GM10248 (cell line): ENCODE measurements at regions not wholly inside any gene's neighbourhood (a gene's known extent, or its start where the extent isn't known, plus 50 kb on each side); places are given as distances from the start of the nearest gene placed in this dataset.
A peak's percentile ranks its signal among the peaks of the same experiment; 100 is the strongest.

Source experiments
- CTCF ChIA-PET: fragments of 300-600 bp; sonication (Branson Sonifier 250); formaldehyde crosslinking; extraction: SDS; loops from one replicate; lab custom pipeline; 2021; ENCODE audit warnings: antibody characterized with exemption; lab: Yijun Ruan, JAX
- POLR2A ChIA-PET: fragments of 350-650 bp; sonication (Branson Sonifier 250); formaldehyde crosslinking; extraction: SDS; loops from one replicate; lab custom pipeline; 2020; ENCODE audit warnings: antibody characterized with exemption; lab: Yijun Ruan, JAX
- DNase-seq: peaks from one replicate; pipeline ENCODE4 v3.0.0; 2012; ENCODE audit errors: extremely low spot score
- TF ChIP-seq, protein P1 (sequence below): IDR thresholded peaks from 2 replicates; pipeline ENCODE4 v1.5.1; 2012; ENCODE audit warnings: mild to moderate bottlenecking, low read depth; ENCODE audit errors: extremely low read depth, missing control alignments, control extremely low read depth

DNA sequence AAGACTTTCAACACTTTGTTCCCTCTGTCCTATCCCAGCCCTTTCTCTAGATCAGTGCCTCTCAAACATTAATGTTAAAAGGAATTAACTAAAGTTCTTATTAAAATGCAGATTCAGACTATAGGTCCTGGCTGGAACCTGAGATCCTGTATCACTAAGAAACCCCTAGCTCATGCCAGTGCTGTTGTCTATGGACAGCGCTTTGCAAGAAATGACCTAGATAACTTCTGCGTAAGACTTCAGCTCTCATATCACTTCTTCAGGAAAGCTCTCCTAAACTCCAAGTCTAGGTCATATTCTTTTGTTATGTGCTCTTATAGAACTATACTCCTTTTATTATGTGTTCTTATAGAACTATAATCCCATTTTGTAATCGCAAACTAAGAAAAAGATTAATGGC is 67.8 kb upstream of the CDIN1 start:
- POLR2A ChIA-PET, result no interaction called here
- CTCF ChIA-PET, result interaction anchor here (4.4 kb wide), 1 partner anchor 11 kb away, joined by 19 read pairs; no protein-coding TSS in a partner anchor
- TF ChIP-seq, protein P1, sequence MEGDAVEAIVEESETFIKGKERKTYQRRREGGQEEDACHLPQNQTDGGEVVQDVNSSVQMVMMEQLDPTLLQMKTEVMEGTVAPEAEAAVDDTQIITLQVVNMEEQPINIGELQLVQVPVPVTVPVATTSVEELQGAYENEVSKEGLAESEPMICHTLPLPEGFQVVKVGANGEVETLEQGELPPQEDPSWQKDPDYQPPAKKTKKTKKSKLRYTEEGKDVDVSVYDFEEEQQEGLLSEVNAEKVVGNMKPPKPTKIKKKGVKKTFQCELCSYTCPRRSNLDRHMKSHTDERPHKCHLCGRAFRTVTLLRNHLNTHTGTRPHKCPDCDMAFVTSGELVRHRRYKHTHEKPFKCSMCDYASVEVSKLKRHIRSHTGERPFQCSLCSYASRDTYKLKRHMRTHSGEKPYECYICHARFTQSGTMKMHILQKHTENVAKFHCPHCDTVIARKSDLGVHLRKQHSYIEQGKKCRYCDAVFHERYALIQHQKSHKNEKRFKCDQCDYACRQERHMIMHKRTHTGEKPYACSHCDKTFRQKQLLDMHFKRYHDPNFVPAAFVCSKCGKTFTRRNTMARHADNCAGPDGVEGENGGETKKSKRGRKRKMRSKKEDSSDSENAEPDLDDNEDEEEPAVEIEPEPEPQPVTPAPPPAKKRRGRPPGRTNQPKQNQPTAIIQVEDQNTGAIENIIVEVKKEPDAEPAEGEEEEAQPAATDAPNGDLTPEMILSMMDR, result no peak
- no peak for DNase-seq

- TF ChIP-seq, protein P1, result no peak
- CTCF ChIA-PET, result interaction anchor here (1.6 to 2.6 kb wide), 2 partner anchors 10 to 17 kb away, joined by 6 to 12 read pairs; no protein-coding TSS in a partner anchor
- POLR2A ChIA-PET, result no interaction called here
- no peak for DNase-seq
Measured at GRCh38 chr15:36517758-36518157, 61.7 kb upstream of the CDIN1 start.

DNA sequence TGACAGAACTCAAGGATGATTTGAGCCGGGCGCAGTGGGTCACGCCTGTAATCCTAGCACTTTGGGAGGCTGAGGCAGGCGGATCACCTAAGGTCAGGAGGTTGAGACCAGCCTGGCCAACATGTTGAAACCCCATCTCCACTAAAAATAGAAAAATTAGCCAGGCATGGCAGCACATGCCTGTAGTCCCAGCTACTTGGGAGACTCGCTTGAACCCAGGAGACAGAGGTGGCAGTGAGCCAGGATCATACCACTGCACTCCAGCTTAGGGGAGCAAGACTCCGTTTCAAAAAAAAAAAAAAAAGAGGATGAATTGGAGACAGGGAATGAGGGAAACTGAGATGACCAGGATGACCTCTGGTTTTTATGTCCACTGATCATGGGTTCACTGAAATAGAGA is 60.4 kb upstream of the CDIN1 start:
- no peak for DNase-seq
- ChIA-PET POLR2A (no interaction called here), CTCF (interaction anchor here (1.6 to 2.6 kb wide), 2 partner anchors 9 to 18 kb away, joined by 6 to 12 read pairs; no protein-coding TSS in a partner anchor)
- TF ChIP-seq, protein P1, result no peak

DNA sequence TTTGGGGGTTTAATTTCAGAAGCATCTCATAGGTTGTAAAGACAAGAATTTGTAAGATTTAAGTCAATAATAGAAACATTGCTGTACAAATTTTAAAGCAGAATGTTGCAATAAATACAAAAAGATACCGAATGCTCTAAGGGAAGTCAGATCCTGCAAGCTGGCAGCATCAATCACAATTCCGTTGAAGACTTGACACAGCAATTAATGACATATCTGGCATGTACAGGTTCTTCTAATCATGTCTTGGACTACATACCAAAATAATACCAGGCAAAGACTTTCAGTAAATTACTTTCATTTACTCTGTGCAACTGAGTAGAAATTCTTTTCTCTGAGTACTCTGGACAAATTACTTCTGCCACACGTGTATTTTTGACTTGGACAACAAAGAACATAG is 54.0 kb upstream of the CDIN1 start:
- POLR2A ChIA-PET, result no interaction called here
- CTCF ChIA-PET, result no interaction called here
- TF ChIP-seq, protein P1, result no peak
- no peak for DNase-seq

- CTCF ChIA-PET, result interaction anchor here (0.6 to 2.7 kb wide), 6 partner anchors 10 to 26 kb away, joined by 3 to 12 read pairs (median 4); no protein-coding TSS in a partner anchor
- TF ChIP-seq, protein P1, result no peak
- DNase-seq, result no peak
- POLR2A ChIA-PET, result no interaction called here
Measured at GRCh38 chr15:36527235-36528162, 51.9 kb upstream of the CDIN1 start.

GRCh38 chr15:36529296-36530011 is 50.0 kb upstream of the CDIN1 start:
- POLR2A ChIA-PET, result no interaction called here
- CTCF ChIA-PET, result interaction anchor here (1.0 to 2.7 kb wide), 3 partner anchors 12 to 15 kb away, joined by 3 to 12 read pairs (median 5); no protein-coding TSS in a partner anchor
- TF ChIP-seq, protein P1, result no peak
- DNase-seq, result peak; percentile 20
